HG02623 (cell line): ENCODE measurements at regions not wholly inside any gene's neighbourhood (a gene's known extent, or its start where the extent isn't known, plus 50 kb on each side); places are given as distances from the start of the nearest gene placed in this dataset.

Source experiments
- ATAC-seq: cut with Tn5 transposase; IDR thresholded peaks from one replicate; pipeline ENCODE4 v1.9.1; 2021; ENCODE audit warnings: moderate library complexity; ENCODE audit not compliant: unreplicated experiment

- no peak for ATAC-seq
Measured at GRCh38 chr6:40274058-40274457, 313.1 kb downstream of the LRFN2 start.

GRCh38 chr6:40268614-40269013, 318.6 kb downstream of the LRFN2 start:
- ATAC-seq = no peak

DNA sequence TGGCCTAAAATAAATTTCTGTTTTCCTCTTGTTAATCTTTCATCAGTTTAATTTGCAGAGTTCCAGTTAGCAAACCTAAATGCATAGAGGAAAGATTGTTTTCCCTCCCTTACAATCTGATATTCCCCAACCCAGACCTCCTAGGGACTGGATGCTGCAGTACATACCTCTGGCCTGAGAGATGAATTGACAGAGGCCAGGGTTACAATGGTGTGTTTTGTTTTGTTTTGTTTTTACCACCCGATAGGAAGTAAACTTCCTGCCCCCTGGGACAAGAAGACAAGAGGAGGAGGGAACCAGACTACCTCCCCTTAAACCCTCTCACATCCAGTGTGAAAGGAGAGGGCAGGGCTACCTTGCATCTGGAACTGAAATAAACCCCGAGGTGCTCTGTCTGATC, 319.0 kb downstream of the LRFN2 start:
- no peak for ATAC-seq

GRCh38 chr6:40265615-40266014, 321.5 kb downstream of the LRFN2 start:
- no peak for ATAC-seq

GRCh38 chr6:40263970-40264369, 323.2 kb downstream of the LRFN2 start:
- no peak for ATAC-seq

- ATAC-seq = no peak
Measured at GRCh38 chr6:40262363-40262762, 324.8 kb downstream of the LRFN2 start.

DNA sequence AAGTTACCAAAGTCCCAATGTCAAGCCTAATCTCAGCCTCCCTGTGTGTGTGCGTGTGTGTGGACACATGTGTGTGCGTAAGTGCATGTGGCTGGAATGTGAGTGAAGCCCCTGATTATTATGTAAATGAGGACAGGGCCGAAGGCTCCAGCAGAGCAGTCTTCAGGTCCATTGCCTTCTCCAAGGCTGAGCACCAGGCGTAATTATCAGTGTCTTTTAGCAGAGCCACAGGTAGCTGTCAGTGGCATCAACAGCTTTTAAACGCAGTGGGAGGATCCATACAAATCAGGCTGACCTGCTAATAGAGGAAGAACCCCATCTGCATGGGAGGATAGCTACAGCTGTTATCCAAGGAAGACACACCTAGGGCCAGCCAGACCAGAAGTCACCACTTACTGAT, 324.3 kb upstream of the MOCS1 start:
- ATAC-seq = no peak

DNA sequence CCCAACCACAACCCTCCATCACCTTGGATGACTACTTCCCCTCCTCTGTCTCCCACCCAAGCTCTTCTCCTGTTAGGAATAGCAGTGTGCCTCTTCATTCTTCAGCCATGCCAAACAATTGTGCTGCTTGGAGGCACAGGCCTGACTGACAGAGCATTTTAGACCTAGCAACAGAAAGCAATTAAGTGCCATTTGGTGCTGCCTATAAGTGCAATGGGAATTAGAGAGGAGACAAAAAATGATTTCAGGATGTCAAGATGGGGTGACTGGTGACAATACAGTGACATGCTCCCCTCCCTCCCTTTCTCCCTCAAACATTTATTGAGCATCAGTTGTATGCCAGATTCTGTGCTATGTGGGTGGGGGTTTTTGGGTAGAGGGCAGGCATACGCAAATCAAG, 322.6 kb upstream of the MOCS1 start:
- ATAC-seq = no peak

GRCh38 chr6:40256224-40256623, 322.0 kb upstream of the MOCS1 start:
- no peak for ATAC-seq

DNA sequence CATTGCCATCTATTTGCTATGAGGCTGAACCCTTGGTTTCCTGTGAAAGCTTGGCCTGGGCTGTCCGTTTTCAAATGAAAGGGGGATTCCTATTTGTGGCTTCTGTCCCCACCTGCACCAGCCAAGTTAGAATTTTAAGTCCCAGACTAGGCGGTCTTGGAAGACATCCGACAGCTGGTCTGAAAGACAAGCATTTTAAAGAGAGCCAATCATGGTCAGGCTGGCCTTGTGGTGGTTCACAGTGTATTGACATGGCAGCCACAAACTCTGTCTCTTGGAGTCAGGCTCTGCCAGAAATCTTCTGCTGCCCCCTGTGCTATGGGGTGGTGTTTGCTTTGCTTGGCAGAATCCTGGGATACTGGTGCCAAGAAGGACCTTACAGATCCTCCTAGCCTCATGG, 319.2 kb upstream of the MOCS1 start:
- no peak for ATAC-seq

DNA sequence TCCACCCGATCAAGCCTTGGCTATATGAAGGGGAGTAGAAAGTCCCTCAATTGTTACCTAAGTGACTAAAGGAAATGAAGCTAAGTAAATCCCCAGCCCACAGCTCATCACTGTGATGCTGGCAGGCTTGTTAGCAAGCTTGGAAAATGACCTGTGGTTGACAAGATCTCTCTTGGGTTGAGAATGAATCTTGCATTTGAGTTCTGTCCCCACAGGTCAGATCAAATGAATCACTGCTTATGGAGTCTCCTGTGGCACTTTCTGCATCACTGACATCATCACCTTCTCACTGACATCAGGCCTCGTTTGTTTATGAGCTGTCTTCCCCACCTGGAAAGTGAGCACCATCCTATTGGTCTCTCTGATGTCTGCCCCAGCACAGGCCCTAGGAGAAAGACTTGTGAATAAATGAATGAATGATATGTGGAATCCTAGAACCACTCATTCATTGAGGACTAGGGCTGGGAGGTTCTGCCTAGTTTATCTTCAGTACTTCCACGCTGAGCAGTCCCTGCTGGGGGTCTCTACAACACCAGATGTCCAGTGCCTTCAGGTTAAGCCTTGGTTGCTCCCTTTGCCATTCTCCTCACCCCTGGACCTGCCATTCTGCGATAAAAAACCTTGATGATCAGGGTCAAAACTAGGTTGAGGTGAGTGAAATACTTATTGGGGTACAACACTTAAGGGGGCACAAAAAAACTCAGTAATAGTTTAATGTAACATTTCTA, 318.4 kb upstream of the MOCS1 start:
- ATAC-seq = no peak

DNA sequence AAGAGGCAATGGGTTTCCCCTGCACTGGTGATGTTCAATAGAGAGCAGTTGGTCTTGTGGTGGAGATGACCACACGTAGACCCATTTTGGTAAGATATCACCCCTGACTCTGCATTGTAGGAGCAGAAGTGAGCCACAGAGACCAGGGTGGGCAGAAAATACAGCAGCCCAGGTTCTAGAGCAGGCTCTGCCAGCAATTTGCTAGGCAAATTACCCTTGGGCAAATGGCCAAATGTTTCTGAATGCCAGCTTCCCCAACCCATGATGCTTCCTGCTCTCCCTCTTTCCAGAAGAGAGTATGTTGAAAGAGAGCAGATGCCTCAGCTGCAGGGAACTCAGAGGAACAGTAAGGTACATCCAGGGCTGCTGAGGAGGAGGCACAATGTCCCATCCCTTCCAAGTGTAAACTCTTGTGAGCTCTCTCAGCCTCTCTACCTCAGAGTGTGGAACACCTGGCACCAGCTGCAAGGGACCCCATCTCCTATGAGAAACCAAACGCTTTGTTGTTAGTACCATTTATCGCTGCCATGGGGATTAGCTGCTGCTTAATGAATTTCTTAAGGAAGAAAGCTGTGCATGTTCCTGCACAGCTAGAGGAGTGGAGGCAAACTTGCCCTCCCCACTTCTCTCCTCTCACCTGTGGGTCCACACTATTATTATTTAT, 317.5 kb upstream of the MOCS1 start:
- no peak for ATAC-seq

GRCh38 chr6:40249935-40250334, 315.7 kb upstream of the MOCS1 start:
- ATAC-seq = no peak

DNA sequence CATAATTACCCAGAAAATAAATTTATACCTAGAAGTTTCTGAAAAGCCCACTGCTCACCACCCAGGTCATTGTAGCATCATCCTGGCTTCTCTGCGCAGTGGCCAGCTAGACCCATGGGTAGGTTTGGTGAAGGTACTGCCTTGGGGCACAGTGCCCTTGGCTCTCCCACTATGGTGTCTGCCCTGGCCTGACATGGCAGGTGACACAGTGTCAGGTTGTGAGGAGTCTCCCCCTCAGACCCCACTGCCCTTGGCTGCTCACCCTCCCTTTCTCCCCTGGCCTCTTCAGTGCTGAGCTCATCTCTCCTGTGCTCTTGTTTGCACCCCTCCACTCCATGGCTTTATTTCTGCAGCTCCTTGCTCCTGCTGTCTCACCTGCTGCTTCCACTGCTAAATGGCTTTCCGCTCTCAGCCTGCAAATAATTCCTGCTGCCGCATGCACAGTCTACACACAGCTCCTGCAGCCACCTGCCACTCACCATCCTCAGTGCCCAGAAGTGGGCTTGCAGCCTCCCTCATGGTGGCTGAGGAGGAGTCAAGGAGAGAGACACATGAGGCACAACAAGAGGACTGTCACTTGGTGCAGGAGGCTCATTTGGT, 313.4 kb upstream of the MOCS1 start:
- no peak for ATAC-seq

- ATAC-seq = no peak
Measured at GRCh38 chr6:40244699-40245098, 310.4 kb upstream of the MOCS1 start.

- no peak for ATAC-seq
Measured at GRCh38 chr6:40232698-40233097, 298.4 kb upstream of the MOCS1 start.

DNA sequence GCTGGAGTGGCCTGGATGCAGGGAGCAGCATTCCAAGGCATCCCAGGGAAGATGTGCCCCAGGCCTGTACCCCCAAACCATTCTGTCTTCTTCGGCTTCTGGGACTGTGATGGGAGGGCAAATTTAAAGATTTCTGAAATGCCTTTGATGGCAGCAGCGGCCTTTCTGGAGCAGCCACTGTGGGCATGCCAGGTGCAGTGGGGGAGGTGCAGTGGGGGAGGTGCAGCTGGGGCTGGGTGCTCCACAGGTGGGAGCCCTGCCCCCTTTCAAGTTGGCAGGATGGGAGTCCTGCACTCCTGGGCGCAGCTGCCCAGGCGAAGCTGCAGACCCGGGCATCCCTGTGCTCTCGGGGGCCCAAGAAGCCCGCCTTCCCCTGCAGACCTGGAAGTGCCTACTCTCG, 293.5 kb upstream of the MOCS1 start:
- ATAC-seq = no peak

GRCh38 chr6:40222354-40222753, 288.1 kb upstream of the MOCS1 start:
- ATAC-seq = no peak

DNA sequence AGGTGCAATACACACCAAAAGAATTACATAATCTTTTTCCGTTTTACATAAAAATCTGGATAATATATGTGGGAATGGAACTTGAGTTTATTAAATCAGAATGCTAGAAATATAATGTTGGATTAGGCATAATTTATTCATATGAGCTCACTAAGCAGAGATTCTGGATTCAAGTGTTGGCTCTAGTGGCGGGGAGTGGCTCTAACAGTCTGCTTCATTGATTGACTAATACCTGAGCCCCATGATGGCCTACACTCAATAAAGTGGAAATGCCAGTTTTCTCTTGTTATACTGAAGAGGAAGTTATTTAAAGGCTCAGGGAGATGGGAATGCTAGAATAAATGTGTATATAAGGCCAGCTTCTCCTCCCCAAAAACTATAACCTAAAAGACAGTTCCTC, 285.5 kb upstream of the MOCS1 start:
- ATAC-seq = no peak

GRCh38 chr6:40210628-40211056, 276.4 kb upstream of the MOCS1 start:
- no peak for ATAC-seq

- ATAC-seq = no peak
Measured at GRCh38 chr6:40205801-40206200, 271.5 kb upstream of the MOCS1 start.

- ATAC-seq = no peak
Measured at GRCh38 chr6:40205004-40205403, 270.7 kb upstream of the MOCS1 start.
